ENCODE measurements at regions not wholly inside any gene's neighbourhood (a gene's known extent, or its start where the extent isn't known, plus 50 kb on each side); places are given as distances from the start of the nearest gene placed in this dataset.
"Not testable (repeated sequence)": the region's sequence is repeated elsewhere in the genome, so short reads cannot be mapped to it uniquely, and the experiment has no call there.

DNA sequence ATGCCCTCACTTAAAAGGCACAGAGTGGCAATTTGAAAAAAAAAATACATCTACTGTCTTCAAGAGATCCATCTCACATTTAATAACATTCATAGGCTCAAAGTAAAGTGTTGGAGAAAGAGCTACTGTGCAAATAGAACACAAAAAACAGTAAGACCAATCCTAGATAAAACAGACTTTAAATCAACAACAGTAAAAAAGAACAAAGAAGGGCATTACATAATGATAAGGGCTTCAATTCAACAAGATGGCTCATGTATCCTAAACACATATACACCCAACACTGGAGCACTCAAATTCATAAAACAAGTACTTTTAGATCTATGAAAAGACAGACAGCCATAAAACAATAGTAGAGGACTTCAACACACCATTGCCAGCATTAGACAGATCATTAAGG lies 93.6 kb upstream of the PCED1B start:
- H4K91ac ChIP-seq (ENCODE audit: insufficient read length, low read depth, low read length): no peak overlapping the region
- H3K9me3 Mint-ChIP-seq: peaks cover 23 to 26% of the 10 kb centered on the region in 2 experiments
- no peaks in the 10 kb centered on the region for H3K4me1 ChIP-seq (ENCODE audit: insufficient read depth, low read length)
- no peak overlapping the region for H4K5ac ChIP-seq (ENCODE audit: insufficient read length, low read depth, low read length)
- H2AFZ ChIP-seq (ENCODE audit: low read length): no peak overlapping the region
- H2BK15ac ChIP-seq (ENCODE audit: low read depth, low read length): no peak overlapping the region
- H3K9me3 ChIP-seq (ENCODE audit: control insufficient read depth, low read depth, low read length): no peaks in the 10 kb centered on the region
- H3K4ac ChIP-seq (ENCODE audit: low read depth, low read length): no peak overlapping the region
- no peak for DNase-seq
- H2AK5ac ChIP-seq (ENCODE audit: insufficient read length, low read length): no peak overlapping the region
- no peak overlapping the region for H2BK120ac ChIP-seq (ENCODE audit: low read depth, low read length, poor library complexity, severe bottlenecking)
- H3K23ac ChIP-seq (ENCODE audit: insufficient read length, low read depth, low read length): no peak overlapping the region
- no peak overlapping the region for H2BK20ac ChIP-seq (ENCODE audit: low read depth, low read length, poor library complexity, severe bottlenecking)
- no peak overlapping the region for H2BK5ac ChIP-seq (ENCODE audit: insufficient read length, low read length)
- H3K9ac ChIP-seq (ENCODE audit: extremely low read depth, insufficient read length, low read length): no peak overlapping the region
- no peak overlapping the region for H3K14ac ChIP-seq (ENCODE audit: insufficient read depth, low read length)
- H3K79me2 ChIP-seq (ENCODE audit: insufficient read depth, low read length): no peaks in the 10 kb centered on the region
- H3K27me3 ChIP-seq (ENCODE audit: insufficient read depth, low read length): no peaks in the 10 kb centered on the region
- no peak overlapping the region for H3K18ac ChIP-seq (ENCODE audit: insufficient read length, low read depth, low read length)
- no peaks in the 10 kb centered on the region for H3K27me3 Mint-ChIP-seq (ENCODE audit: low read depth)
- H3K36me3 Mint-ChIP-seq (ENCODE audit: insufficient read depth in 1 of 3, low read depth in 3 of 3): peaks cover 3 to 16% (median 6%) of the 10 kb centered on the region in 3 experiments; a peak in 5 of 7 replicates
- H3K4me3 Mint-ChIP-seq: no peak overlapping the region
- no peak overlapping the region for H3K4me2 ChIP-seq (ENCODE audit: insufficient read depth, insufficient read length, low read length)
- peaks cover 4 to 5% of the 10 kb centered on the region in 2 experiments for H3K4me1 Mint-ChIP-seq
- no peak overlapping the region for H3K56ac ChIP-seq (ENCODE audit: insufficient read length, low read depth, low read length)
- H3K23me2 ChIP-seq (ENCODE audit: insufficient read length, low read depth, low read length, poor library complexity, severe bottlenecking): no peaks in the 10 kb centered on the region
- H3T11ph ChIP-seq (ENCODE audit: low read length): no peak overlapping the region
- H3K27ac ChIP-seq (ENCODE audit: insufficient read length, low read depth, low read length): no peak overlapping the region
- H3K79me1 ChIP-seq (ENCODE audit: insufficient read depth, low read depth, low read length, poor library complexity, severe bottlenecking): no peaks in the 10 kb centered on the region
- no peaks in the 10 kb centered on the region for H4K20me1 ChIP-seq (ENCODE audit: control insufficient read depth, insufficient read depth, insufficient read length)
- TF ChIP-seq, protein P1, sequence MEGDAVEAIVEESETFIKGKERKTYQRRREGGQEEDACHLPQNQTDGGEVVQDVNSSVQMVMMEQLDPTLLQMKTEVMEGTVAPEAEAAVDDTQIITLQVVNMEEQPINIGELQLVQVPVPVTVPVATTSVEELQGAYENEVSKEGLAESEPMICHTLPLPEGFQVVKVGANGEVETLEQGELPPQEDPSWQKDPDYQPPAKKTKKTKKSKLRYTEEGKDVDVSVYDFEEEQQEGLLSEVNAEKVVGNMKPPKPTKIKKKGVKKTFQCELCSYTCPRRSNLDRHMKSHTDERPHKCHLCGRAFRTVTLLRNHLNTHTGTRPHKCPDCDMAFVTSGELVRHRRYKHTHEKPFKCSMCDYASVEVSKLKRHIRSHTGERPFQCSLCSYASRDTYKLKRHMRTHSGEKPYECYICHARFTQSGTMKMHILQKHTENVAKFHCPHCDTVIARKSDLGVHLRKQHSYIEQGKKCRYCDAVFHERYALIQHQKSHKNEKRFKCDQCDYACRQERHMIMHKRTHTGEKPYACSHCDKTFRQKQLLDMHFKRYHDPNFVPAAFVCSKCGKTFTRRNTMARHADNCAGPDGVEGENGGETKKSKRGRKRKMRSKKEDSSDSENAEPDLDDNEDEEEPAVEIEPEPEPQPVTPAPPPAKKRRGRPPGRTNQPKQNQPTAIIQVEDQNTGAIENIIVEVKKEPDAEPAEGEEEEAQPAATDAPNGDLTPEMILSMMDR (conservative IDR thresholded peaks at IDR 0.05): no peak
- no peak overlapping the region for H2BK12ac ChIP-seq (ENCODE audit: insufficient read length, low read depth, low read length)
- no peak overlapping the region; a peak in 1 of 7 replicates for H3K27ac Mint-ChIP-seq
- no peak overlapping the region for H4K8ac ChIP-seq (replicated peaks; ENCODE audit: insufficient read length, low read depth, low read length)

DNA sequence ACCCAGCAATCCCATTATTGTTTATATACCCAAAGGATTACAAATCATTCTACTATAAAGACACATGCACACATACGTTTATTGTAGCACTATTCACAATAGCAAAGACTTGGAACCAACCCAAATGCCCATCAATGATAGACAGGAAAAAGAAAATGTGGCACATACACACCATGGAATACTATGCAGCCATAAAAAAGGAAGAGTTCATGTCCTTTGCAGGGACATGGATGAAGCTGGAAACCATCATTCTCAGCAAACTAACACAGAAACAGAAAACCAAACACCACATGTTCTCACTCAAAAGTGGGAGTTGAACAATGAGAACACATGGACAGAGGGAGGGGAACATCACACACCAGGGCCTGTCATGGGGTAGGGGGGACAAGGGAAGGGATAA lies 91.3 kb upstream of the PCED1B start:
- not testable (repeated sequence) for H2BK12ac ChIP-seq (ENCODE audit: insufficient read length, low read depth, low read length); H4K91ac ChIP-seq (ENCODE audit: insufficient read length, low read depth, low read length); DNase-seq; H3K56ac ChIP-seq (ENCODE audit: insufficient read length, low read depth, low read length); H4K20me1 ChIP-seq (ENCODE audit: control insufficient read depth, insufficient read depth, insufficient read length); H2AFZ ChIP-seq (ENCODE audit: low read length); H3K27ac ChIP-seq (ENCODE audit: insufficient read length, low read depth, low read length); H3K14ac ChIP-seq (ENCODE audit: insufficient read depth, low read length); H3K27me3 Mint-ChIP-seq (ENCODE audit: low read depth); H2BK5ac ChIP-seq (ENCODE audit: insufficient read length, low read length); H3K4ac ChIP-seq (ENCODE audit: low read depth, low read length); H3K79me1 ChIP-seq (ENCODE audit: insufficient read depth, low read depth, low read length, poor library complexity, severe bottlenecking); H3K4me2 ChIP-seq (ENCODE audit: insufficient read depth, insufficient read length, low read length); H3K18ac ChIP-seq (ENCODE audit: insufficient read length, low read depth, low read length); H3K4me3 Mint-ChIP-seq; H4K8ac ChIP-seq (replicated peaks; ENCODE audit: insufficient read length, low read depth, low read length); H3K4me1 Mint-ChIP-seq; H3K27me3 ChIP-seq (ENCODE audit: insufficient read depth, low read length); H3T11ph ChIP-seq (ENCODE audit: low read length); H3K23me2 ChIP-seq (ENCODE audit: insufficient read length, low read depth, low read length, poor library complexity, severe bottlenecking); H3K9me3 ChIP-seq (ENCODE audit: control insufficient read depth, low read depth, low read length); H2BK15ac ChIP-seq (ENCODE audit: low read depth, low read length); H4K5ac ChIP-seq (ENCODE audit: insufficient read length, low read depth, low read length); H3K4me1 ChIP-seq (ENCODE audit: insufficient read depth, low read length); H2BK20ac ChIP-seq (ENCODE audit: low read depth, low read length, poor library complexity, severe bottlenecking); H3K27ac Mint-ChIP-seq; H3K23ac ChIP-seq (ENCODE audit: insufficient read length, low read depth, low read length); H3K9ac ChIP-seq (ENCODE audit: extremely low read depth, insufficient read length, low read length); H3K79me2 ChIP-seq (ENCODE audit: insufficient read depth, low read length); H2AK5ac ChIP-seq (ENCODE audit: insufficient read length, low read length); H2BK120ac ChIP-seq (ENCODE audit: low read depth, low read length, poor library complexity, severe bottlenecking)
- H3K9me3 Mint-ChIP-seq: peaks cover 42 to 46% of the 10 kb centered on the region in 2 experiments
- WGBS (ENCODE audit: extremely low coverage, insufficient read length, low lambda C conversion rate): no CpG with 5 or more reads among the region's 1 CpG
- peaks cover 8 to 30% (median 8%) of the 10 kb centered on the region in 3 experiments; a peak in 5 of 7 replicates for H3K36me3 Mint-ChIP-seq (ENCODE audit: insufficient read depth in 1 of 3, low read depth in 3 of 3)

Measured in H9 (cell line).